Cardiac fibroblast (primary cell): ENCODE measurements at regions not wholly inside any gene's neighbourhood (a gene's known extent, or its start where the extent isn't known, plus 50 kb on each side); places are given as distances from the start of the nearest gene placed in this dataset.

ENCODE experiments used
- DNase-seq, 2 donors: peaks; one replicate each; pipeline versions ENCODE4 v3.0.0 to v3.0.0-alpha.2; 2010; ENCODE audit warnings: low read depth in 2 of 2
- H3K4me3 ChIP-seq, 2 donors: replicated peaks in 1 of 2; 1 replicate in 1 of 2; 2 replicates in 1 of 2; pipeline ENCODE4 v1.5.1; 2011; ENCODE audit warnings: low read depth in 2 of 2, low read length in 2 of 2, mild to moderate bottlenecking in 2 of 2, moderate library complexity in 1 of 2
- TF ChIP-seq, protein P1 (sequence below): IDR thresholded peaks from one replicate; pipeline ENCODE4 v1.5.1; 2011; ENCODE audit warnings: low read depth, mild to moderate bottlenecking, low read length, inconsistent platforms

DNA sequence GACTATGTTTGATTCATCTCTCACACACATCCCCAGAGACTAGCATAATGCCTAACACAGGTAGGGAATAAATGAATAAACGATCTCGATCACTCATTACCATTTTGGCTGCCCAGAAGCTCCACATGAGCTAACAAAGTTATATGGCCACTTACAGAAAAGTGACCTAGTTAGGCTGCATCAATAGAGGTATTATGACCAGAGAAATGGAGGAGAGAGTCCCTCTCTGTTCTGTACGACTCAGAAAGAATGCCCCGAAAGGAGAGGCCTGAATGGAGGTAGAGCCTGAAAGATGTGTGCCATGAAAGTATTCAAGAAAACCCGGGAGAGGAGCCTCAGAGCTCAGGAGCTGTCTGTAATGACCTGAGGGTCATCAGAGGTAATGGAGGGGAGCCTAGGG is 208.2 kb upstream of the GRIK3 start:
- TF ChIP-seq, protein P1, sequence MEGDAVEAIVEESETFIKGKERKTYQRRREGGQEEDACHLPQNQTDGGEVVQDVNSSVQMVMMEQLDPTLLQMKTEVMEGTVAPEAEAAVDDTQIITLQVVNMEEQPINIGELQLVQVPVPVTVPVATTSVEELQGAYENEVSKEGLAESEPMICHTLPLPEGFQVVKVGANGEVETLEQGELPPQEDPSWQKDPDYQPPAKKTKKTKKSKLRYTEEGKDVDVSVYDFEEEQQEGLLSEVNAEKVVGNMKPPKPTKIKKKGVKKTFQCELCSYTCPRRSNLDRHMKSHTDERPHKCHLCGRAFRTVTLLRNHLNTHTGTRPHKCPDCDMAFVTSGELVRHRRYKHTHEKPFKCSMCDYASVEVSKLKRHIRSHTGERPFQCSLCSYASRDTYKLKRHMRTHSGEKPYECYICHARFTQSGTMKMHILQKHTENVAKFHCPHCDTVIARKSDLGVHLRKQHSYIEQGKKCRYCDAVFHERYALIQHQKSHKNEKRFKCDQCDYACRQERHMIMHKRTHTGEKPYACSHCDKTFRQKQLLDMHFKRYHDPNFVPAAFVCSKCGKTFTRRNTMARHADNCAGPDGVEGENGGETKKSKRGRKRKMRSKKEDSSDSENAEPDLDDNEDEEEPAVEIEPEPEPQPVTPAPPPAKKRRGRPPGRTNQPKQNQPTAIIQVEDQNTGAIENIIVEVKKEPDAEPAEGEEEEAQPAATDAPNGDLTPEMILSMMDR = no peak
- no peak for DNase-seq
- H3K4me3 ChIP-seq = no peak overlapping the region

DNA sequence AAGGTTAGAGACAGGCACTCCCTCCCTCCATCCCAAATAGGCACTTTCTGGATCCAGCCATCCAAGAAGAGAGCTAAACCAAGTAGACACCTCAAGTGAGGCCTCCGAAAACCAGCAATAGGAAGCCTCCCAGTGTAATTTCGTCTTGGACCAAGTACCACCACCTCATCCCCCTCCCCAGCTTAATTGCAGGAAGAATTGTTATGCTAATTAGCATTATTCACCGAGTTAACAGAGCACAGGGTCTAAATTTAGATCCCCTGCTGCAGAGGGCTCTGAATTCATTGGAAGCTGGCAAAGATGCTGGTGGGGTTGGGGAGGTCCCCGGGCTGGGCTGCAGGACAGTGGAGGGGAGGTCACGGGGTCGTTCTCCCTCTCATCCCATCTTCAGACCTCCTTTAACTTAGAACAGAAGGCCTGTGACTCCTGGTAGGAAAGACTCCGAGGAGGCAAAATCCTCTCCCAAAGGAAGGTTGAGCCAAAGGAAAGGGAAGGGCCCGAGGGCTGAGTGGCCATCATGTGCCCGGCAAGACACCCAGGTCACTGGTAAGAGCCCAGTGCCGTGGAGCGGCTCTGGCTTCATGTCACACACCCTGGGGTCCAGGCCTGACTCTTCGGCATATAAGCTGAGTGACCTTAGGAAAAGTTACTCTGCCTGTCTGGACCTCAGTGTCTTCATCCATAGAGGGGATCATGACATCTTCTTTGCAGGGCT is 209.2 kb upstream of the GRIK3 start:
- no peak overlapping the region for H3K4me3 ChIP-seq
- TF ChIP-seq, protein P1 = no peak
- no peak for DNase-seq

DNA sequence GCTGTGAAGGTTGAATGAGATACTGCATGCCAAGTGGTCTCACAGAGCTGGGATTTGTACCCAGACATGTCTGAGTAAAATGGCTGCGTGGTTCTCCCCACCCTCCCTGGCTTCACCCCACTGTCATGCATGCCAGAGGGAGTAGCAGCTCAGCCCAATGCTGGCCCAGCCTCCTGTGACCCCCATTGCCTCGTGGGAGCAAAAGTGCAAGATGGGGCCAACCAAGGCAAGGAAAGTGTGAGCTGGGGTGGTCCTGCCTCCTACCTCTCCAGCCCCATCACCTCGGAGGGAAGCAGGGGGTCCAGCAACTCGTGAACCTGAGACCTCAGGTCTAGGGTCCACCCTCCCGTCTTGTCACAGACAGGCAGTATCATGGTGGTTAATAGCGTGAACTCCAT is 209.8 kb upstream of the GRIK3 start:
- no peak for DNase-seq
- H3K4me3 ChIP-seq = no peak overlapping the region
- TF ChIP-seq, protein P1 = no peak

DNA sequence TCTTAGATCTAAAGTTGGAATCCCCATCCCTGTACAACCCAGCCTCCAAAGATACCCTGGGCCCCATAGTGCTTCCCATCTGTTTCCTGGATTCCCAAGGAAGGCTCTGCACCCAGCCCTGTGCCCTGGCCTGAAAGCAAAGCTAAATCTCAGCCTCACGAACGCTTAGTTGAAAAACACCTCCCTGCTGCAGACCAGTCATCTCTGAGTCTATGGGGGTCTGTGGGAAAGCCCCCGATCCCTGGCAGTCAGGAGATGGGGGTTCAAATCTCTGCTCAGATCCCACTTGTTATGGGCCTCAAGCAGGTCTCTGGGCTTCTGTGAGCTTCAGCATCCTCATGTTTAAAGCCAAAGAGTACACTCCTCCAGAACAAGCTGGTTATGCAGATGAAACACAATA is 210.5 kb upstream of the GRIK3 start:
- DNase-seq = no peak
- TF ChIP-seq, protein P1 = no peak
- no peak overlapping the region for H3K4me3 ChIP-seq

DNA sequence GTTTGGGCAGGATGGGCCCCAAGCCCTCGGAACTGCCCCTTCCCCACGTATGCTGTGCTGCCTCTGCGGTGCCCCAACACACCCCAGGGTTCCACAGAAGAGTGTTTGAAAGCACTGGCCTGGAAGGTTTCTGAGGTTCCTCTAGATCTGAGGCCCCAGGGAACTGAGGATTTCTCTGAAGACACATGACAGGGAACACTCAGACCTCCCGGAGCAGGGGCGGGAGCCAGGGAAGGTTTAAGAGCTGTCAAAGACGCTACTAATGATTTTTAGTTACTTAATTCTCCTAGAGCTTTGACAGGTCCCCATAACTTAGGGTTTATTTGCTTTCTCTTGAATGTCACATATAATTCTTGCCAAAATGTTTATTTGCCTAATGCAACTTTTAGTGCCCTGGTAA is 212.3 kb upstream of the GRIK3 start:
- H3K4me3 ChIP-seq = no peak overlapping the region
- no peak for DNase-seq
- TF ChIP-seq, protein P1 = no peak

DNA sequence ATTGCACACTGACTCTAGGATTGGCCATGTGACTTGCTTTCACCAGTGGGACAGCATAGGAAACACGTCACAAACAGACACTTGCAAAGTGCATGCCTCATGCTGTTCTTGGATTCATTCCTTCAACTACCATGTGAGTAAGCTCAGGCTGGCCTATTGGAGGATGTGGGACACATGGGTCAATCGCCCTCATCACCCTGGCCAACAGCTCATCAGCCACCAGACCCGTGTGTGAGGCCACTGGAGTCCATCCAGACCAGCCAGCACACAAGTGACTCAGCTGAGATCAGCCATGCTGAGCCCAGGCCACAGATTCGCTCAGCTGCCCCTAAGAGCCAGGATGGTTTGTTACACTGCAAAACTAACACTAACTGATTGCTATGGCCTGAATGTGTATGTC is 216.1 kb upstream of the GRIK3 start:
- H3K4me3 ChIP-seq = no peak overlapping the region
- no peak for DNase-seq
- TF ChIP-seq, protein P1 = no peak
